22Rv1 (cell line): ENCODE measurements at regions not wholly inside any gene's neighbourhood (a gene's known extent, or its start where the extent isn't known, plus 50 kb on each side); places are given as distances from the start of the nearest gene placed in this dataset.
"Not testable (repeated sequence)": the region's sequence is repeated elsewhere in the genome, so short reads cannot be mapped to it uniquely, and the experiment has no call there.

Source experiments
- H3K27ac ChIP-seq: fragments of 450-650 bp; 2 replicates; pipeline ENCODE4 v1.5.1; 2017
- ZFX ChIP-seq: fragments of 450-650 bp; IDR thresholded peaks from 2 replicates; pipeline ENCODE4 v1.6.1; 2017; ENCODE audit warnings: antibody characterized with exemption, borderline replicate concordance
- TF ChIP-seq, protein P1 (sequence below): fragments of 450-650 bp; IDR thresholded peaks from 2 replicates; pipeline ENCODE4 v1.5.1; 2017; ENCODE audit warnings: mild to moderate bottlenecking

DNA sequence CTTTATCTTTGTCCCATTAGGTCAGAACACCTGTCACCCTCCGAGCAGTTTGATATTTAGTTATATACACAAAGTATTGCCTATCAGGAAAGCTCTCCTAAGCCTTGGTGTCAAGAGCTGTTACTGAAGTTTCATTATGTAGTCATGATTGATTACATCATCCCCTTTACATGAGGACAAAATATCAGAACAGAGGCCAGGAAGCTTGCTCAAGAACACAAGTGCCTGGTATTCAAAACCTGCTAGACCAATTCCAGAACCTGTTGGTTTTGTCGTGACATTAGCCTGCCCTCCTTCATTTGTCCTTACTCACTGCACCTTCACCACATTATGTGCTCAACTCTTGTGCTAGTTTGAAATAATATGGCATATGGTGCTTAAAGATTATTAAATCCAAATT lies 377.1 kb downstream of the CDH19 start:
- no peak overlapping the region for H3K27ac ChIP-seq
- no peak for TF ChIP-seq ZFX
- TF ChIP-seq, protein P1, sequence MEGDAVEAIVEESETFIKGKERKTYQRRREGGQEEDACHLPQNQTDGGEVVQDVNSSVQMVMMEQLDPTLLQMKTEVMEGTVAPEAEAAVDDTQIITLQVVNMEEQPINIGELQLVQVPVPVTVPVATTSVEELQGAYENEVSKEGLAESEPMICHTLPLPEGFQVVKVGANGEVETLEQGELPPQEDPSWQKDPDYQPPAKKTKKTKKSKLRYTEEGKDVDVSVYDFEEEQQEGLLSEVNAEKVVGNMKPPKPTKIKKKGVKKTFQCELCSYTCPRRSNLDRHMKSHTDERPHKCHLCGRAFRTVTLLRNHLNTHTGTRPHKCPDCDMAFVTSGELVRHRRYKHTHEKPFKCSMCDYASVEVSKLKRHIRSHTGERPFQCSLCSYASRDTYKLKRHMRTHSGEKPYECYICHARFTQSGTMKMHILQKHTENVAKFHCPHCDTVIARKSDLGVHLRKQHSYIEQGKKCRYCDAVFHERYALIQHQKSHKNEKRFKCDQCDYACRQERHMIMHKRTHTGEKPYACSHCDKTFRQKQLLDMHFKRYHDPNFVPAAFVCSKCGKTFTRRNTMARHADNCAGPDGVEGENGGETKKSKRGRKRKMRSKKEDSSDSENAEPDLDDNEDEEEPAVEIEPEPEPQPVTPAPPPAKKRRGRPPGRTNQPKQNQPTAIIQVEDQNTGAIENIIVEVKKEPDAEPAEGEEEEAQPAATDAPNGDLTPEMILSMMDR = no peak

DNA sequence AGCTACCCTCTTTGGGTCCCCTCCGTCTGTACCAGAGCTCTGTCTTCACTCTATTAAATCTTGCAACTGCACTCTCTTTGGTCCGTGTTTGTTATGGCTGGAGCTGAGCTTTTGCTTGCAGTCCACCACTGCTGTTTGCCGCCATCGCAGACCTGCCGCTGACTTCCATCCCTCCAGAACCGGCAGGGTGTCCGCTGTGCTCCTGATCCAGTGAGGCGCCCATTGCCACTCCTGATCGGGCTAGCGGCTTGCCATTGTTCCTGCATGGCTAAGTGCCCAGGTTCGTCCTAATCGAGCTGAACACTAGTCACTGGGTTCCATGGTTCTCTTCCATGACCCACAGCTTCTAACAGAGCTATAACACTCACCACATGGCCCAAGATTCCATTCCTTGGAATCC lies 380.6 kb downstream of the CDH19 start:
- not testable (repeated sequence) for H3K27ac ChIP-seq

DNA sequence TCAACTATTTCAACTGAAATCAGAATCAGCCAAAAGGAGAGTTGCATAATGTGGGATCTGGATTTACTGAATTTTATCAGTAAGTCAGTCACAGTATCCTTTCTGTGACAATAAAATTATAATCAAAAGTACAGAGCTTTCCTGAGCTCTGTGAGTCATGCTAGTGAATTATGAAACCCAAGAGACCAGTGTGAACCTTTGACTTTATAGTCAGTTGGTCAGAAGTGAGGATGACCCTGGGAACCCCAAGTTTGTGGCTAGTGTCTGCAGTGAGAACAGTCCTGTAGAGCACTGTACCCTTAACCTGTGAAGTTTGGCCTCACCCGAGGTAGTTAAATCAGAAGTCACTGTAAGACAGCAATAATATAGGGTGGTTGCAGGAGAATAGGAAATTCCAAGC lies 381.7 kb downstream of the CDH19 start:
- TF ChIP-seq, protein P1 = no peak
- TF ChIP-seq ZFX = no peak
- no peak overlapping the region for H3K27ac ChIP-seq

DNA sequence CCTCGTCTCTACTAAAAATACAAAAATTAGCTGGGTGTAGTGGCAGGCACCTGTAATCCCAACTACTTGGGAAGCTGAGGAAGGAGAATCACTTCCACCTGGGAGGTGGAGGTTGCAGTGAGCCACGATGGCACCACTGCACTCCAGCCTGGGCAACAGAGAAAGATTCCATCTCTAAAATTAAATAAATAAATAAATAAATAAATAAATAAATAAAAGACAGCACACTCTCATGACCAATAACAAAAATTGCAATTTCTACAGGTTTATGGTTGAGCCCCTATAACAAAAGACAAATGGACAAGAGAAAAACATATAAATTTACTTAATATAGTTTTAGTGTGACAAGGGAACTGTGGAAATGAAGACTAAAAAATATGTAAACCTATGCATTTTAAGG lies 384.1 kb downstream of the CDH19 start:
- H3K27ac ChIP-seq = no peak overlapping the region
- TF ChIP-seq, protein P1 = no peak
- TF ChIP-seq ZFX = no peak

DNA sequence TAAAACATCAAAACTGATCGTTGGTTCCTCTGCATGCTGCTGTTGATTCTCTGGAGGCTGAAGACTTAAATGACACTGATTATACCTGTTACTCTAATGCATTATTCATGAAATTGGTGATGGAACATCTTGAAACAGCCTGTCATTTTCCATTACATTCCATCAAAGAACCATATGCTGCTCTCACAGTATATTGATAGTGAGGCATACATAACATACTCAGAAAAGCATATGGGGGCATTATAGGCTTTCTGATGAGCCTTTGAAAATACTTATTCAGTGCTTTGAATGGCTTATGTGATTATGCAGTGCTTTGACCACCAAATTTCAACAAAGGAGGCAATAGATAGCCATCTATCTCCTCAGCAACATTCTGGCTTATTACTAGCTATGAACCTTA lies 392.1 kb downstream of the CDH19 start:
- no peak overlapping the region for H3K27ac ChIP-seq
- TF ChIP-seq, protein P1 = no peak
- no peak for TF ChIP-seq ZFX

DNA sequence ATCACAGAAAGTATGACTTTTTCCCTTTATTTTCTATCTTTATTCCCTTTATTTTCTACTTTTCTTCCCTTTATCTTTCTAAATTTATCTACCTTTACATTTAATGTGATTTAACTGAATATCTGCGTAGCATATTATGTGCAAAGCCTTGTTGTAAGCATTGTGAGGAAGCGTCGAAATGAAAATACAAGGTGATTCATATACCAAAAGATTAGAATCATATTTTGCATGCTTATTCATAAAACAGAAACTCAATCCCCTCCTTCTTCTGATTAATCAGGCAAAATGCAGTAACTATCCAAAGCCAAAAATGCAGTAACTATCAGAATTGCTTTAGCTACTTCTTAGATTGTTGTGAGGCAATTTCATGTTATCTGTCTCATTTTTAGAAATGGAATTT lies 393.0 kb downstream of the CDH19 start:
- H3K27ac ChIP-seq = no peak overlapping the region
- no peak for TF ChIP-seq ZFX
- TF ChIP-seq, protein P1 = no peak

DNA sequence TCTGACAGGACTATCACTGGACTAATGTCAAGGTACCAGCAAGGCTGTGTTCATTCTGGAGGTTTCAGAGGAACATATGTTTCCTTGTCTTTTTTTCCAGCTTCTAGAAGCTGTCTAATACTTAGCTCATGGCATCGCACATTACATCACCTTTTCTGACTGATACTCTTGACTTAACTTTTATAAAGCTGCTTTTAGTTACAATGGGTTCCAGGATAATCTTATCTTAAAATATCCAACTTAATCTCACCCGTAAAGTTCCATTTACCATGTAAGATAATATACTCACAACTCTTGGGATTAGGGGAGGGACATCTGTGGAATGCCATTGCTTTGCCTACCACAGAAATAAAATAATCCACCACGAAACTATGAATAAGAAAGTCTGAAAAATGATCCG lies 394.2 kb downstream of the CDH19 start:
- H3K27ac ChIP-seq = no peak overlapping the region
- TF ChIP-seq, protein P1 = no peak
- TF ChIP-seq ZFX = no peak

DNA sequence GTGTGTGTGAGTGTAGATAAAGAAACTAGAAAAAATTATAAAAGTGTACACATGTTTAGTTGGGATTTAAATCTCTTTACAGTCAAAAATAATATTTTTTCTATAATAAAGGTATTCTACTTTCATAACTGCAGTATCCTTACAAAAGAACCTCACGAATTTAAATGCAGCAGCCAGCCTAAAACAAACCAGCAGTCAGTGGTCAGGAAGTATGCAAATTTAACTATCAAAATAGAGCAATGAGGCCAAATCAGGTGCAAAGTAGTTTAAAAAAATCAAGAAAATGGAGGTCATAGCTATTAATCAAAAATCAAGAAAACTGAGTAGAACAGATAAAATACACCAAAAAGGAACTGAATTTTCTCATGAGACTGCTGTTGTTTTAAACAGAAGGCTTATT lies 407.1 kb downstream of the CDH19 start:
- TF ChIP-seq, protein P1 = no peak
- TF ChIP-seq ZFX = no peak
- H3K27ac ChIP-seq = no peak overlapping the region
